Heart right ventricle (tissue), 16 donors: ENCODE measurements at regions not wholly inside any gene's neighbourhood (a gene's known extent, or its start where the extent isn't known, plus 50 kb on each side); places are given as distances from the start of the nearest gene placed in this dataset.

Source experiments
- ATAC-seq, 8 donors: fragments of 200-7000 bp; cut with Tn5 transposase; one replicate each; pipeline ENCODE4 v1.9.1; 2020; ENCODE audit warnings: mild to moderate bottlenecking in 8 of 8, moderate library complexity in 8 of 8, moderate number of reproducible peaks in 1 of 8
- DNase-seq, 2 donors: peaks; one replicate each; pipeline ENCODE4 v3.0.0-alpha.2; 2020
- H3K27ac ChIP-seq, 10 donors: fragments of 200-600 bp; sonication (generic) in 2 of 10; one replicate each; pipeline versions ENCODE4 v1.5.0 to v1.8.0; 2020 to 2022; ENCODE audit warnings: mild to moderate bottlenecking in 3 of 10
- H3K27me3 ChIP-seq, 7 donors: fragments of 200-600 bp; one replicate each; pipeline ENCODE4 v1.8.0; 2021 to 2022; ENCODE audit warnings: mild to moderate bottlenecking in 2 of 7
- H3K36me3 ChIP-seq, 9 donors: fragments of 200-600 bp; sonication (generic) in 1 of 9; one replicate each; pipeline versions ENCODE4 v1.5.0 to v1.8.0; 2020 to 2022; ENCODE audit warnings: mild to moderate bottlenecking in 2 of 9
- H3K4me1 ChIP-seq, 9 donors: fragments of 200-600 bp; sonication (generic) in 1 of 9; one replicate each; pipeline versions ENCODE4 v1.5.0 to v1.8.0; 2020 to 2022; ENCODE audit warnings: mild to moderate bottlenecking in 4 of 9
- H3K4me3 ChIP-seq, 10 donors: fragments of 200-600 bp; sonication (generic) in 2 of 10; one replicate each; pipeline versions ENCODE4 v1.5.0 to v1.8.0; 2020 to 2022; ENCODE audit warnings: mild to moderate bottlenecking in 7 of 10, moderate library complexity in 2 of 10
- H3K9me3 ChIP-seq, 11 donors: fragments of 200-600 bp in 10 of 11; sonication (generic) in 2 of 11; one replicate each; pipeline versions ENCODE4 v1.5.0 to v1.8.0; 2013 to 2022; ENCODE audit warnings: mild to moderate bottlenecking in 2 of 11, control low read depth in 1 of 11, moderate library complexity in 1 of 11
- CTCF ChIP-seq, 9 donors: fragments of 200-600 bp; sonication (generic) in 2 of 9; IDR thresholded peaks; one replicate each; pipeline versions ENCODE4 v1.5.0 to v1.8.0; 2021 to 2022; ENCODE audit warnings: antibody characterized with exemption in 9 of 9, mild to moderate bottlenecking in 5 of 9, moderate library complexity in 1 of 9
- WGBS, 2 donors: extraction: QIAGEN DNeasy Blood & Tissue Kit; methylation state at CpG; one replicate each; pipeline ENCODE4 v1.1.7; 2013; ENCODE audit warnings: inconsistent platforms in 1 of 2; 5-methylcytosine and 5-hydroxymethylcytosine counted together
- intact Hi-C, 10 donors: fragments of 100-400 bp; cut with DNase I; formaldehyde crosslinking; loops; one replicate each; pipeline versions ENCODE4 v1.11.1 to v1.14.2; 2022
- donor health status: Arrhythmogenic right ventricular cardiomyopathy.
- donor health status: ischemic (EF 13 %, LVEDD 7.1; RV severe dilation, severe dysfunction).
- donor health status: healthy with polysubstance abuse.
- donor health status: DM: no; HTN: yes; CAD: no.
- donor health status: DM: no; HTN: no; CAD: no.
- donor health status: ischemic (EF 25% LVEDD 6.9; RV normal size, moderate dysfunction).
- donor health status: ischemic (EF 25% LVEDD 5.7; RV mildly dilated, moderate dysfunction).
- donor health status: healthy.
- donor health status: DM: yes; HTN: yes; CAD: no.
- donor health status: Ischemic cardiomyopathy.
- donor health status: ischemic (EF 35%, LVEDD 5.7; RV mildly dilated, moderate dysfunction).
- donor health status: nonischemic (EF 11% LVEDD 7.7; RV severe dilation, severe dysfunction).
- donor health status: DM: yes; HTN: yes; CAD: no.
- donor health status: PGD.
- donor health status: ischemic (EF 29% LVEDD 5.4; RV normal size, mild dysfunction).
- donor health status: nonischemic (EF 23%, LVEDD 6.1; RV moderate dilation, normal function).

GRCh38 chr4:45539142-45539814, 584.6 kb downstream of the GABRG1 start:
- TF ChIP-seq CTCF (IDR thresholded peaks at IDR 0.05), result no peak

GRCh38 chr4:45530498-45530897, 593.4 kb downstream of the GABRG1 start:
- WGBS, 2 donors, result 92 to 95% methylated on average over 14 of the region's 14 CpGs
- no peaks in the 10 kb centered on the region for H3K4me1 ChIP-seq
- intact Hi-C loops, result no loop called here
- H3K4me3 ChIP-seq, result no peak overlapping the region
- DNase-seq (no peak), ATAC-seq (no peak)
- H3K36me3 ChIP-seq, result no peaks in the 10 kb centered on the region
- TF ChIP-seq CTCF (IDR thresholded peaks at IDR 0.05), result no peak
- H3K27me3 ChIP-seq, result no peaks in the 10 kb centered on the region
- no peak overlapping the region for H3K27ac ChIP-seq
- H3K9me3 ChIP-seq, result peaks cover 0 to 47% (median 0%) of the 10 kb centered on the region in 11 donors

More at GRCh38 chr4:45539142-45539814, 584.6 kb downstream of the GABRG1 start:
- Histone ChIP-seq H3K9me3 (peaks cover 0 to 26% (median 0%) of the 10 kb centered on the region in 11 donors), H3K27me3 (no peaks in the 10 kb centered on the region), H3K27ac (no peak overlapping the region), H3K4me1 (no peaks in the 10 kb centered on the region), H3K4me3 (no peak overlapping the region), H3K36me3 (no peaks in the 10 kb centered on the region)
- no peak for ATAC-seq
- WGBS, 2 donors, result 86 to 94% methylated on average over 2 of the region's 2 CpGs
- intact Hi-C loops, result no loop called here
- DNase-seq, result no peak

GRCh38 chr4:45527160-45527559, 596.7 kb downstream of the GABRG1 start:
- Histone ChIP-seq H3K27ac (no peak overlapping the region), H3K4me3 (no peak overlapping the region), H3K36me3 (no peaks in the 10 kb centered on the region), H3K27me3 (no peaks in the 10 kb centered on the region), H3K4me1 (no peaks in the 10 kb centered on the region), H3K9me3 (peaks cover 0 to 37% (median 0%) of the 10 kb centered on the region in 11 donors)
- ATAC-seq, result no peak
- intact Hi-C loops, result no loop called here
- DNase-seq, result no peak
- no peak for TF ChIP-seq CTCF (IDR thresholded peaks at IDR 0.05)
- 90 to 94% methylated on average over 3 of the region's 3 CpGs for WGBS, 2 donors

GRCh38 chr4:45518832-45519231, 605.0 kb downstream of the GABRG1 start:
- DNase-seq (no peak), ATAC-seq (no peak)
- H3K9me3 ChIP-seq, result peaks cover 0 to 3% (median 0%) of the 10 kb centered on the region in 11 donors
- TF ChIP-seq CTCF (IDR thresholded peaks at IDR 0.05), result no peak
- no peaks in the 10 kb centered on the region for H3K27me3 ChIP-seq
- no peak overlapping the region for H3K27ac ChIP-seq
- intact Hi-C loops, result no loop called here
- no peaks in the 10 kb centered on the region for H3K4me1 ChIP-seq
- no peaks in the 10 kb centered on the region for H3K36me3 ChIP-seq
- no peak overlapping the region for H3K4me3 ChIP-seq
- 84 to 90% methylated on average over 6 of the region's 6 CpGs for WGBS, 2 donors
